Suprapubic skin (tissue), 4 donors: ENCODE measurements at regions not wholly inside any gene's neighbourhood (a gene's known extent, or its start where the extent isn't known, plus 50 kb on each side); places are given as distances from the start of the nearest gene placed in this dataset.

Source experiments
- EP300 ChIP-seq: sonication (generic); formaldehyde crosslinking; IDR thresholded peaks from one replicate; pipeline ENCODE4 v1.6.1; 2017; ENCODE audit warnings: antibody characterized with exemption
- POLR2A ChIP-seq, 2 donors: fragments of 450-650 bp; IDR thresholded peaks; one replicate each; pipeline ENCODE4 v1.6.1; 2017; ENCODE audit warnings: antibody characterized with exemption in 2 of 2, mild to moderate bottlenecking in 2 of 2, moderate library complexity in 2 of 2
- POLR2AphosphoS5 ChIP-seq, 3 donors: sonication (generic); formaldehyde crosslinking; IDR thresholded peaks; one replicate each; pipeline ENCODE4 v1.6.1; 2017; ENCODE audit warnings: antibody characterized with exemption in 3 of 3
- TF ChIP-seq, protein P1 (sequence below), 2 donors: fragments of 200-600 bp in 1 of 2; fragments of 450-650 bp in 1 of 2; sonication (generic) in 1 of 2; IDR thresholded peaks; one replicate each; pipeline ENCODE4 v1.5.1; 2016 to 2019; ENCODE audit warnings: antibody characterized with exemption in 2 of 2, mild to moderate bottlenecking in 1 of 2, moderate library complexity in 1 of 2

GRCh38 chr20:43833511-43834395 is 80.9 kb upstream of the TOX2 start:
- TF ChIP-seq, protein P1, sequence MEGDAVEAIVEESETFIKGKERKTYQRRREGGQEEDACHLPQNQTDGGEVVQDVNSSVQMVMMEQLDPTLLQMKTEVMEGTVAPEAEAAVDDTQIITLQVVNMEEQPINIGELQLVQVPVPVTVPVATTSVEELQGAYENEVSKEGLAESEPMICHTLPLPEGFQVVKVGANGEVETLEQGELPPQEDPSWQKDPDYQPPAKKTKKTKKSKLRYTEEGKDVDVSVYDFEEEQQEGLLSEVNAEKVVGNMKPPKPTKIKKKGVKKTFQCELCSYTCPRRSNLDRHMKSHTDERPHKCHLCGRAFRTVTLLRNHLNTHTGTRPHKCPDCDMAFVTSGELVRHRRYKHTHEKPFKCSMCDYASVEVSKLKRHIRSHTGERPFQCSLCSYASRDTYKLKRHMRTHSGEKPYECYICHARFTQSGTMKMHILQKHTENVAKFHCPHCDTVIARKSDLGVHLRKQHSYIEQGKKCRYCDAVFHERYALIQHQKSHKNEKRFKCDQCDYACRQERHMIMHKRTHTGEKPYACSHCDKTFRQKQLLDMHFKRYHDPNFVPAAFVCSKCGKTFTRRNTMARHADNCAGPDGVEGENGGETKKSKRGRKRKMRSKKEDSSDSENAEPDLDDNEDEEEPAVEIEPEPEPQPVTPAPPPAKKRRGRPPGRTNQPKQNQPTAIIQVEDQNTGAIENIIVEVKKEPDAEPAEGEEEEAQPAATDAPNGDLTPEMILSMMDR (IDR thresholded peaks at IDR 0.05) = no peak
- TF ChIP-seq POLR2A (IDR thresholded peaks at IDR 0.05) (no peak), EP300 (no peak), POLR2AphosphoS5 (IDR thresholded peaks at IDR 0.05) (no peak)
